ENCODE measurements at regions not wholly inside any gene's neighbourhood (a gene's known extent, or its start where the extent isn't known, plus 50 kb on each side); places are given as distances from the start of the nearest gene placed in this dataset.

GRCh38 chr2:200136655-200137054 lies 169.8 kb upstream of the SPATS2L start:
- no peak for TF ChIP-seq EZH2 (IDR thresholded peaks at IDR 0.05)
- TF ChIP-seq EZH2phosphoT487 (IDR thresholded peaks at IDR 0.05) = no peak
